ENCODE measurements at regions not wholly inside any gene's neighbourhood (a gene's known extent, or its start where the extent isn't known, plus 50 kb on each side); places are given as distances from the start of the nearest gene placed in this dataset.

GRCh38 chr10:78196964-78197363, 163.3 kb downstream of the RPS24 start:
- no peak for TF ChIP-seq CTCF (conservative IDR thresholded peaks at IDR 0.05 in 1 of 2, IDR thresholded peaks at IDR 0.05 in 1 of 2; ENCODE audit: low read depth in 1 of 2, low read length in 2 of 2)
- no peak for TF ChIP-seq EZH2 (IDR thresholded peaks at IDR 0.05; ENCODE audit: low read length, missing control alignments)
